Testis (tissue), 2 donors: ENCODE measurements at regions not wholly inside any gene's neighbourhood (a gene's known extent, or its start where the extent isn't known, plus 50 kb on each side); places are given as distances from the start of the nearest gene placed in this dataset.

Experiments used
- DNase-seq: peaks from one replicate; pipeline ENCODE4 v3.0.0-alpha.2; 2019
- H3K27ac ChIP-seq, 2 donors: fragments of 200-600 bp; sonication (generic); one replicate each; pipeline ENCODE4 v1.5.1; 2019
- H3K27me3 ChIP-seq: fragments of 200-600 bp; sonication (generic); one replicate; pipeline ENCODE4 v1.5.1; 2019
- H3K36me3 ChIP-seq: fragments of 200-600 bp; sonication (generic); one replicate; pipeline ENCODE4 v1.5.1; 2017; ENCODE audit warnings: low read depth; ENCODE audit errors: missing control alignments
- H3K4me1 ChIP-seq: fragments of 200-600 bp; sonication (generic); one replicate; pipeline ENCODE4 v1.5.1; 2019
- H3K4me3 ChIP-seq, 2 donors: fragments of 200-600 bp; sonication (generic); one replicate each; pipeline ENCODE4 v1.5.1; 2017 to 2019
- H3K9me3 ChIP-seq: fragments of 200-600 bp; sonication (generic); one replicate; pipeline ENCODE4 v1.5.1; 2017
- POLR2A ChIP-seq: fragments of 450-650 bp; IDR thresholded peaks from one replicate; pipeline ENCODE4 v1.6.1; 2017; ENCODE audit warnings: antibody characterized with exemption, mild to moderate bottlenecking, moderate library complexity
- WGBS, 2 donors: methylation state at CpG; one replicate each; pipeline ENCODE4 v1.1.5; 2018; 5-methylcytosine and 5-hydroxymethylcytosine counted together
- intact Hi-C: fragments of 100-400 bp; cut with DNase I; formaldehyde crosslinking; loops from one replicate; pipeline ENCODE4 v1.15.1; 2023; ENCODE audit warnings: low total_unique reads
- TF ChIP-seq, protein P1 (sequence below), 3 experiments: fragments of 450-650 bp in 2 of 3; fragments of 200-600 bp in 1 of 3; sonication (generic) in 1 of 3; IDR thresholded peaks; one replicate each; pipeline ENCODE4 v1.5.1; 2016 to 2019; ENCODE audit warnings: antibody characterized with exemption in 3 of 3, mild to moderate bottlenecking in 2 of 3, moderate library complexity in 1 of 3

- Histone ChIP-seq H3K9me3 (no peaks in the 10 kb centered on the region), H3K4me3 (no peak overlapping the region), H3K4me1 (peaks cover 11% of the 10 kb centered on the region), H3K27ac (no peak overlapping the region), H3K36me3 (no peaks in the 10 kb centered on the region), H3K27me3 (no peaks in the 10 kb centered on the region)
- no peak for DNase-seq
- 64 to 73% methylated on average over 3 of the region's 3 CpGs for WGBS, 2 donors
- no peak for TF ChIP-seq POLR2A
- TF ChIP-seq, protein P1, sequence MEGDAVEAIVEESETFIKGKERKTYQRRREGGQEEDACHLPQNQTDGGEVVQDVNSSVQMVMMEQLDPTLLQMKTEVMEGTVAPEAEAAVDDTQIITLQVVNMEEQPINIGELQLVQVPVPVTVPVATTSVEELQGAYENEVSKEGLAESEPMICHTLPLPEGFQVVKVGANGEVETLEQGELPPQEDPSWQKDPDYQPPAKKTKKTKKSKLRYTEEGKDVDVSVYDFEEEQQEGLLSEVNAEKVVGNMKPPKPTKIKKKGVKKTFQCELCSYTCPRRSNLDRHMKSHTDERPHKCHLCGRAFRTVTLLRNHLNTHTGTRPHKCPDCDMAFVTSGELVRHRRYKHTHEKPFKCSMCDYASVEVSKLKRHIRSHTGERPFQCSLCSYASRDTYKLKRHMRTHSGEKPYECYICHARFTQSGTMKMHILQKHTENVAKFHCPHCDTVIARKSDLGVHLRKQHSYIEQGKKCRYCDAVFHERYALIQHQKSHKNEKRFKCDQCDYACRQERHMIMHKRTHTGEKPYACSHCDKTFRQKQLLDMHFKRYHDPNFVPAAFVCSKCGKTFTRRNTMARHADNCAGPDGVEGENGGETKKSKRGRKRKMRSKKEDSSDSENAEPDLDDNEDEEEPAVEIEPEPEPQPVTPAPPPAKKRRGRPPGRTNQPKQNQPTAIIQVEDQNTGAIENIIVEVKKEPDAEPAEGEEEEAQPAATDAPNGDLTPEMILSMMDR (IDR thresholded peaks at IDR 0.05), result no peak
- intact Hi-C loops, result no loop called here
Observed at GRCh38 chr3:107953722-107954121, 137.1 kb downstream of the CD47 start.

- 41 to 58% methylated on average over 2 of the region's 2 CpGs for WGBS, 2 donors
- Histone ChIP-seq H3K27ac (no peak overlapping the region), H3K9me3 (no peaks in the 10 kb centered on the region), H3K4me3 (no peak overlapping the region), H3K36me3 (no peaks in the 10 kb centered on the region), H3K4me1 (no peaks in the 10 kb centered on the region), H3K27me3 (no peaks in the 10 kb centered on the region)
- DNase-seq, result no peak
- intact Hi-C loops, result no loop called here
- no peak for TF ChIP-seq POLR2A
- TF ChIP-seq, protein P1 (IDR thresholded peaks at IDR 0.05), result no peak
Observed at GRCh38 chr3:107951126-107951525, 139.7 kb downstream of the CD47 start.

- no peak for DNase-seq
- Histone ChIP-seq H3K27ac (no peak overlapping the region), H3K4me3 (no peak overlapping the region), H3K4me1 (no peaks in the 10 kb centered on the region), H3K9me3 (no peaks in the 10 kb centered on the region), H3K27me3 (no peaks in the 10 kb centered on the region), H3K36me3 (no peaks in the 10 kb centered on the region)
- intact Hi-C loops, result no loop called here
- TF ChIP-seq, protein P1 (IDR thresholded peaks at IDR 0.05), result no peak
- TF ChIP-seq POLR2A, result no peak
- WGBS, 2 donors, result 84 to 94% methylated on average over 2 of the region's 2 CpGs
Observed at GRCh38 chr3:107950417-107950816, 140.4 kb downstream of the CD47 start.

GRCh38 chr3:107949394-107949970 lies 141.3 kb downstream of the CD47 start:
- Histone ChIP-seq H3K27me3 (no peaks in the 10 kb centered on the region), H3K4me3 (no peak overlapping the region), H3K9me3 (no peaks in the 10 kb centered on the region), H3K4me1 (no peaks in the 10 kb centered on the region), H3K36me3 (no peaks in the 10 kb centered on the region), H3K27ac (no peak overlapping the region)
- DNase-seq, result no peak
- 85 to 91% methylated on average over 3 of the region's 3 CpGs for WGBS, 2 donors
- TF ChIP-seq, protein P1 (IDR thresholded peaks at IDR 0.05), result no peak
- no peak for TF ChIP-seq POLR2A
- intact Hi-C loops, result no loop called here

GRCh38 chr3:107947203-107947602 lies 143.6 kb downstream of the CD47 start:
- intact Hi-C loops, result no loop called here
- TF ChIP-seq, protein P1 (IDR thresholded peaks at IDR 0.05), result no peak
- TF ChIP-seq POLR2A, result no peak

More at GRCh38 chr3:107947203-107947602, 143.6 kb downstream of the CD47 start:
- DNase-seq, result no peak
- no peaks in the 10 kb centered on the region for H3K27me3 ChIP-seq
- no peaks in the 10 kb centered on the region for H3K4me1 ChIP-seq
- H3K4me3 ChIP-seq, result no peak overlapping the region
- no peaks in the 10 kb centered on the region for H3K9me3 ChIP-seq
- H3K36me3 ChIP-seq, result no peaks in the 10 kb centered on the region
- no peak overlapping the region for H3K27ac ChIP-seq
